Progenitor cell of endocrine pancreas (in vitro differentiated cells): ENCODE measurements at regions not wholly inside any gene's neighbourhood (a gene's known extent, or its start where the extent isn't known, plus 50 kb on each side); places are given as distances from the start of the nearest gene placed in this dataset.
"Not testable (repeated sequence)": the region's sequence is repeated elsewhere in the genome, so short reads cannot be mapped to it uniquely, and the experiment has no call there.

ENCODE experiments used
- DNase-seq: peaks from one replicate; pipeline ENCODE4 v3.0.0; 2021; ENCODE audit warnings: low spot score; ENCODE audit not compliant: unreplicated experiment
- H3K27ac Mint-ChIP-seq: 2 replicates; pipeline ENCODE4 v1.8.0; 2021; ENCODE audit warnings: mild to moderate bottlenecking, moderate library complexity, mixed read lengths
- H3K27me3 Mint-ChIP-seq: 2 replicates; pipeline ENCODE4 v1.8.0; 2021; ENCODE audit warnings: mixed read lengths
- H3K36me3 Mint-ChIP-seq: 2 replicates; pipeline ENCODE4 v1.8.0; 2022; ENCODE audit warnings: mixed read lengths; ENCODE audit not compliant: insufficient read depth
- H3K4me1 Mint-ChIP-seq: 2 replicates; pipeline ENCODE4 v1.8.0; 2021; ENCODE audit warnings: low read depth, mixed read lengths
- H3K4me3 Mint-ChIP-seq: 2 replicates; pipeline ENCODE4 v1.8.0; 2021; ENCODE audit warnings: low read depth, mild to moderate bottlenecking, moderate library complexity, mixed read lengths
- H3K9me3 Mint-ChIP-seq: 2 replicates; pipeline ENCODE4 v1.8.0; 2021; ENCODE audit warnings: low read depth, mixed read lengths
- CTCF ChIP-seq: fragments of 200-600 bp; sonication (generic); IDR thresholded peaks from one replicate; pipeline ENCODE4 v1.5.0; 2021; ENCODE audit warnings: antibody characterized with exemption, mild to moderate bottlenecking; ENCODE audit not compliant: unreplicated experiment

GRCh38 chr5:42317575-42317974, 105.7 kb upstream of the GHR start:
- TF ChIP-seq CTCF = no peak
- no peaks in the 10 kb centered on the region for H3K4me1 Mint-ChIP-seq
- H3K27ac Mint-ChIP-seq = no peak overlapping the region
- DNase-seq = no peak
- H3K4me3 Mint-ChIP-seq = no peak overlapping the region
- H3K27me3 Mint-ChIP-seq = no peaks in the 10 kb centered on the region
- H3K9me3 Mint-ChIP-seq = peaks cover 26% of the 10 kb centered on the region
- H3K36me3 Mint-ChIP-seq = peaks cover 4% of the 10 kb centered on the region

- not testable (repeated sequence) for H3K36me3 Mint-ChIP-seq, H3K4me3 Mint-ChIP-seq, DNase-seq, H3K4me1 Mint-ChIP-seq, H3K27me3 Mint-ChIP-seq, H3K27ac Mint-ChIP-seq
- peaks cover 26% of the 10 kb centered on the region for H3K9me3 Mint-ChIP-seq
Observed at GRCh38 chr5:42319546-42319945, 103.7 kb upstream of the GHR start.

GRCh38 chr5:42321785-42322184, 101.5 kb upstream of the GHR start:
- Mint-ChIP-seq H3K4me1 (no peaks in the 10 kb centered on the region), H3K9me3 (peaks cover 26% of the 10 kb centered on the region), H3K4me3 (no peak overlapping the region), H3K36me3 (peaks cover 4% of the 10 kb centered on the region), H3K27me3 (no peaks in the 10 kb centered on the region), H3K27ac (no peak overlapping the region)
- DNase-seq = no peak
- TF ChIP-seq CTCF = no peak

- H3K9me3 Mint-ChIP-seq = peaks cover 28% of the 10 kb centered on the region
Observed at GRCh38 chr5:42337143-42337542, 86.1 kb upstream of the GHR start.

GRCh38 chr5:42337607-42338006, 85.6 kb upstream of the GHR start:
- Mint-ChIP-seq H3K27ac (no peak overlapping the region), H3K4me1 (no peaks in the 10 kb centered on the region), H3K4me3 (no peak overlapping the region), H3K9me3 (peaks cover 28% of the 10 kb centered on the region), H3K27me3 (no peaks in the 10 kb centered on the region), H3K36me3 (peaks cover 1% of the 10 kb centered on the region)
- no peak for DNase-seq
- no peak for TF ChIP-seq CTCF

More at GRCh38 chr5:42337143-42337542, 86.1 kb upstream of the GHR start:
- no peaks in the 10 kb centered on the region for H3K27me3 Mint-ChIP-seq
- no peak for TF ChIP-seq CTCF
- peaks cover 1% of the 10 kb centered on the region for H3K36me3 Mint-ChIP-seq
- DNase-seq = no peak
- no peak overlapping the region for H3K4me3 Mint-ChIP-seq
- H3K27ac Mint-ChIP-seq = no peak overlapping the region
- H3K4me1 Mint-ChIP-seq = no peaks in the 10 kb centered on the region

GRCh38 chr5:42338136-42338535, 85.1 kb upstream of the GHR start:
- Mint-ChIP-seq H3K27ac (no peak overlapping the region), H3K9me3 (peaks cover 28% of the 10 kb centered on the region), H3K4me1 (no peaks in the 10 kb centered on the region), H3K36me3 (peaks cover 1% of the 10 kb centered on the region), H3K4me3 (no peak overlapping the region), H3K27me3 (no peaks in the 10 kb centered on the region)
- no peak for TF ChIP-seq CTCF
- no peak for DNase-seq
